Activated T-helper 1 cell treated with anti-CD3 and anti-CD28 coated beads, Interleukin-12 subunit alpha, Interleukin-12 subunit beta, Interleukin-2, Interleukin-4 antibody, amounts not matched to agents 30 ng/mL and 10 ng/mL and 1 ng/mL, durations not matched to agents 14 hours and 24 hours and 36 hours (primary cell): ENCODE measurements at regions not wholly inside any gene's neighbourhood (a gene's known extent, or its start where the extent isn't known, plus 50 kb on each side); places are given as distances from the start of the nearest gene placed in this dataset.
"Not testable (repeated sequence)": the region's sequence is repeated elsewhere in the genome, so short reads cannot be mapped to it uniquely, and the experiment has no call there.

Experiments used
- DNase-seq: peaks from one replicate; pipeline ENCODE4 v3.0.0; 2021; ENCODE audit warnings: low spot score
- H3K27ac Mint-ChIP-seq: one replicate; pipeline ENCODE4 v1.8.0; 2021; ENCODE audit warnings: mild to moderate bottlenecking, mixed read lengths
- H3K27me3 Mint-ChIP-seq: one replicate; pipeline ENCODE4 v1.8.0; 2022; ENCODE audit warnings: mild to moderate bottlenecking, moderate library complexity, mixed read lengths; ENCODE audit not compliant: insufficient read depth
- H3K36me3 Mint-ChIP-seq: one replicate; pipeline ENCODE4 v1.8.0; 2021; ENCODE audit warnings: low read depth, mixed read lengths
- H3K4me1 Mint-ChIP-seq: one replicate; pipeline ENCODE4 v1.8.0; 2021; ENCODE audit warnings: low read depth, mixed read lengths
- H3K4me3 Mint-ChIP-seq: one replicate; pipeline ENCODE4 v1.8.0; 2021; ENCODE audit warnings: mild to moderate bottlenecking, moderate library complexity, mixed read lengths
- H3K9me3 Mint-ChIP-seq: one replicate; pipeline ENCODE4 v1.8.0; 2021; ENCODE audit warnings: mixed read lengths
- intact Hi-C: fragments of 100-400 bp; cut with micrococcal nuclease; formaldehyde crosslinking; loops from one replicate; pipeline ENCODE4 v1.15.1; 2024

DNA sequence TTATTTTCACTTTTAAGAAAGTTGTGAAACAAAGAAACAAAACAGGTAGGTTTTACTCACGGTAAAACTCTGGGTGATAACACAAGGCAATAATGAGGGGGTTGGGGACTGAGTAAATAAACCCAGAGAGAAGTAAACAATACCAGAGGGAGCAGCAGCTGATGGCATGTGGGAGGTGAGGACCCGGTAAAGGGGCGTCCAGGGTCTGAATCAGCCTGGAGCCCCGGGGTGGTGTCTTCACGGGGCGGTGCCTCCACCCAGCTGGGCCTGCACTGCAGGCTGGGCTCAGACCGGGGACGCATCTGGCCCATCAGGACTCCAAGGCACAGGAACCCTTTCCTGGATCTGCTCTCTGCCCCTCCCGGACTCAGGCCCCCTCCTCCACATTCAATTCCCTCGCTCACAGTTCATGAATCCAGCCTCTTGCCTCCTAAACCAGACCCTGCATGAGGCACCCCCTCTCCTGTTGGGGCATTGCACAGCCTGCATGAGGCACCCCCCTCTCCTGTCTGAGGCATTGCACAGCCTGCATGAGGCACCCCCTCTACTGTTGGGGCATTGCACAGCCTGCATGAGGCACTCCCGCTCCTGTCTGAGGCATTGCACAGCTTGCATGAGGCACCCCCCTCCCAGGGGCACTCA lies 73.9 kb upstream of the MFGE8 start:
- DNase-seq = no peak
- Mint-ChIP-seq H3K27me3 (peaks cover 6% of the 10 kb centered on the region), H3K4me1 (no peaks in the 10 kb centered on the region), H3K27ac (no peak overlapping the region), H3K9me3 (no peaks in the 10 kb centered on the region), H3K4me3 (no peak overlapping the region), H3K36me3 (no peaks in the 10 kb centered on the region)
- intact Hi-C loops = no loop called here

DNA sequence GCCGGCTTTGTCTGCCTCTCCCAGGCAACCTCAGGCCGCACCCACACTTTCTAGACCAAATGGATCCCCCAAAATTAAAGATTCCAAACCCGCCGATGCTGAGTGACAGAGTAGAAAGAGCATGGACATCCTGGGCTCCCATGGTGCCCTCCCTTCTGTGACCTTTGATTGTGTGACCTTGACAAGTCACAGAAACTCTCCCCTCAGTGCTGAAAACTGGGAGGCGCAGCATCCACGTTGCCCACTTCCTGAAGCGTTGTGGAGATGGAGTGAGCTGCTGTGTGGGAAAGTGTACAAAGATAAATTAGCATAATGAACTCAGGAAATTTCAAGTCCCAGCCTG lies 74.4 kb upstream of the MFGE8 start:
- H3K36me3 Mint-ChIP-seq = no peaks in the 10 kb centered on the region
- no peak overlapping the region for H3K27ac Mint-ChIP-seq
- intact Hi-C loops = no loop called here
- DNase-seq = no peak
- no peak overlapping the region for H3K4me3 Mint-ChIP-seq
- no peaks in the 10 kb centered on the region for H3K9me3 Mint-ChIP-seq
- H3K27me3 Mint-ChIP-seq = peaks cover 8% of the 10 kb centered on the region
- no peaks in the 10 kb centered on the region for H3K4me1 Mint-ChIP-seq

DNA sequence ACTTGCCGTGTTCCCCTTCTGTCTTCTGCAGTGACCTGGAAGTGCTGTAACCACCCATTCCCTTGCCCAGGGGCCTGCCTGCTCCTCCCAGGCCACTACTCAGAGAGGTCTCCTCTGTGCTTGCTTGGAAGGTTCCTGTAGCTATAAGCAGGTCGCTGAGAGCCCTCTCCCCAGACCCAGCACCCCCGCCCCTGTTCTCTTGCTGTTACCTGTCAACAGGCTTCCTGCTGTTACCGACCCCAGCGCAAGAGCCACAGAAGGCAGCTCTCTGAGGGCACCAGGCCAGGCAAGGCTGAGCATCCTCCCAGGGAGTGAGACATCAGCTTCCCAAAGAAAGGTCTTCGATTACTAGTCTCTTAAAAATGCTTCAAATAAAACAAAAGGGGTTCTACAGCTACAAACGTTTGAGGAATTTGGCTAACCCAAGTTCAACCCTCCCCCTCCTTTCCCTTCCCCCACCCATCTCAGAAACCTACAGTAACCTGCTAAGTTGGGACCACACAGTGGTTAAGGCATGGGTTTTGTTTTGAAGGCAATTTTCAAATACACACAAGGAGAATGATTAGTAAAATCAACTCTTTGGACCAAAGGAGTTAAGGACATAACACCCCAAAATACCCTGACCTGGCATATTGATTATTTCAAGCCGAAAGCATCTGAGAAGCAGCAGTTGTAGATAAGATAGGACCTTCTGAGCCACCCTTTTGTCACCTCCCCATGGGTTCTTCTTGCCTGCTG lies 74.9 kb upstream of the MFGE8 start:
- Mint-ChIP-seq H3K27me3 (peaks cover 11% of the 10 kb centered on the region), H3K4me1 (no peaks in the 10 kb centered on the region), H3K4me3 (no peak overlapping the region), H3K9me3 (no peaks in the 10 kb centered on the region), H3K36me3 (no peaks in the 10 kb centered on the region), H3K27ac (no peak overlapping the region)
- DNase-seq = no peak
- intact Hi-C loops = no loop called here

DNA sequence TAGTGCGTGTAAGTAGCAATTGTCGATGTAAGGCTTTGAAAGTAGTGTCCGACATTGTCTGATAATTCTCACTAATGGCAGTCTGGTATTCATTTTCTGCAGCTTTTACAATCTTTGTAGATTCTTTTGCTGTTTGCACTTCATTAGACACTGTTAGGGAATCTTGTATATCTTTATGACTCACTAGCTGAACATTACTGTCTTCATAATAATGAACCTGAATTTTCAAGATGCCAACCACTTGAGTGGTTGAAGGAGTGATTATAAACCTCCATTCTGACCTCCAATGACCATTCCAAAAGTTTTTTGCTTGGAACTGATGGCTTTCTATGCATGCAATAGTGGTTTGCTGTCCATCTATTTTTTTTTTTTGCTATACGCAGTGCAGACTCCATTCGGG lies 76.4 kb upstream of the MFGE8 start:
- Mint-ChIP-seq H3K27me3 (peaks cover 11% of the 10 kb centered on the region), H3K36me3 (no peaks in the 10 kb centered on the region), H3K4me3 (no peak overlapping the region), H3K4me1 (no peaks in the 10 kb centered on the region), H3K9me3 (no peaks in the 10 kb centered on the region), H3K27ac (no peak overlapping the region)
- intact Hi-C loops = no loop called here
- DNase-seq = no peak

DNA sequence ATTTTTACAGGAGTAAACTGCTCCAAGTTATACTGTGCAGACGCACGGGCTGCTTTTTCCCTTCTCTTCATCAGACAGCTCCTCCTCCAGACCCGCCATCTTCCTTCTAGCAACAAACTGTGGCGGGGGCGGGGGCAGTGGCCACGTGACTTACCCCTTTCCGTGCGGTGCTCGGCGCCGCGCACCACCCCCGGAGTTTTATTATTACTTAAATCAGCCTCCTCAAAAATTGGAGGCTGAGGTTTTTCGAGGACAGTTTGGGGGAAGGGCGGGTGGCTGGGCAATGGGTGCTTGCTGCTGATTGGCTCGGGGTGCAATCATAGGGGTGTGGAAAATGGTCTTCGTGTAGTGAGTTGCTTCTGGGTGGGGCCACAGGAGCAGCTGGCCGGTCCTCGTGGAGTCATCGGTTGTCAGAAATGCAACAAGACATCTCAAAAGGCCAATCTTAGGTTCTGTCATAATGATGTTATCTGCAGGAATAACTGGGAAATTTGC lies 77.1 kb upstream of the MFGE8 start:
- Mint-ChIP-seq H3K27me3 (peaks cover 11% of the 10 kb centered on the region), H3K4me1 (no peaks in the 10 kb centered on the region), H3K36me3 (no peaks in the 10 kb centered on the region), H3K9me3 (no peaks in the 10 kb centered on the region), H3K4me3 (no peak overlapping the region), H3K27ac (no peak overlapping the region)
- intact Hi-C loops = no loop called here
- no peak for DNase-seq

DNA sequence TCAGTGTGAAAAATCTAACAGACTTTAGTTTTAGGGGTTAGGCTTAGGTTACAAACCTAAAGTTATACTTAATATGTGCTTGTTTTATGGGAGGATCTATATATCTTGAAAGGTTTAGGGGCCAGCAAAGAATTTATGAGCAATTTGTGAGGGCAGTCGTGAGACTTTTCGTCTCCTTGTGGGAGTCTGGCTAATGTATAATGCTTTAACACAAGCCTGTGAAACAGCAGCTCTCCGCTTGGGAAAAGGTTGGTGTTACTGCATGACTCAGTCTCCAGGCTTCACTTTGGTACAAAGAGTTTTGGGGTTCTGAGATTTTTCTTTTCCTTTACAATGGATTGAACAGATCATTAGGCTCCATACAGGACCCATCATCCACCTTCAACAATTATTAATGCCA lies 79.0 kb upstream of the MFGE8 start:
- no peak overlapping the region for H3K4me3 Mint-ChIP-seq
- intact Hi-C loops = no loop called here

DNA sequence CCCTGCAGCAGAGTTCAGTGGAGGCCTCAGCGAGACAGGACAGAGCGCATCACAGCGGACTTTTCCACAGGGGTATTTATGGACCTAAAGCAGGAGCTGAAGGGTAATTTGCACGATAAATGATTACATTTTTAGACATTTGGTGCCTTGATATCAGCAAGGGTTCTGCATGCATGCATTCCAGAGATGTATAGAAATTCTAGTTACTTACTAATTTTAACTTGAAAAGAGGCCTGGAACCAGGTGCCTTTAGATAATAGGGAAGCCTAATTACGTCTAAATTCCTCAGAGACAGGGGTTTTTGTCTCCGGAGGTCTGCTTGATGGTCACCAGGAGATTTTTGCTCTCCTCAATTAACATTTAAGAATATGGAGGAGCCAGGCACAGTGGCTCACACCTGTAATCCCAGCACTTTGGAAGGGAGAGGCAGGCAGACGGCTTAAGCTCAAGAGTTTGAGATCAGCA lies 79.8 kb upstream of the MFGE8 start:
- Mint-ChIP-seq H3K36me3 (no peaks in the 10 kb centered on the region), H3K9me3 (no peaks in the 10 kb centered on the region)

More for the DNA sequence above, 79.0 kb upstream of the MFGE8 start:
- no peak for DNase-seq
- Mint-ChIP-seq H3K27me3 (peaks cover 11% of the 10 kb centered on the region), H3K27ac (no peak overlapping the region), H3K9me3 (no peaks in the 10 kb centered on the region), H3K4me1 (no peaks in the 10 kb centered on the region), H3K36me3 (no peaks in the 10 kb centered on the region)

DNA sequence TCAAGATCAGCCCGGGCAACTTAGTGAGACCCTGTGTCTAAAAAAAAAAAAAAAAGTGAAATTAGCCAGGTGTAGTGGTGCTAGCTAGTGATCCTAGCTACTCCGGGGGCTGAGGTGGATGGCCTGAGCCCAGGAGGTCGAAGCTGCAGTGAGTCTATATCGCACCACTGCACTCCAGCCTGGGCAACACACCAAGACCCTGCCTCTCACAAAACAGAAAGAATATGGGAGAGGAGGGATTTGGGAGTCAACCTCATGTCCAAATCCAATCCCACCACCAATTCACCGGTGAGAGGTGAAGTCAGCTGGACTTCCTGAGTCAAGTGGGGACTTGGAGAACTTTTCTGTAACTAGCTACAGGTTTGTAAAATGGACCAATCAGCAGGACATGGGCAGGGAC lies 80.5 kb upstream of the MFGE8 start:
- no peaks in the 10 kb centered on the region for H3K4me1 Mint-ChIP-seq
- DNase-seq = no peak
- no peak overlapping the region for H3K4me3 Mint-ChIP-seq
- no peaks in the 10 kb centered on the region for H3K36me3 Mint-ChIP-seq
- H3K27me3 Mint-ChIP-seq = peaks cover 11% of the 10 kb centered on the region
- H3K27ac Mint-ChIP-seq = no peak overlapping the region
- no peaks in the 10 kb centered on the region for H3K9me3 Mint-ChIP-seq
- intact Hi-C loops = no loop called here

More for the DNA sequence above, 79.8 kb upstream of the MFGE8 start:
- Mint-ChIP-seq H3K27ac (no peak overlapping the region), H3K4me1 (no peaks in the 10 kb centered on the region), H3K27me3 (peaks cover 14% of the 10 kb centered on the region), H3K4me3 (no peak overlapping the region)
- intact Hi-C loops = no loop called here
- DNase-seq = no peak

DNA sequence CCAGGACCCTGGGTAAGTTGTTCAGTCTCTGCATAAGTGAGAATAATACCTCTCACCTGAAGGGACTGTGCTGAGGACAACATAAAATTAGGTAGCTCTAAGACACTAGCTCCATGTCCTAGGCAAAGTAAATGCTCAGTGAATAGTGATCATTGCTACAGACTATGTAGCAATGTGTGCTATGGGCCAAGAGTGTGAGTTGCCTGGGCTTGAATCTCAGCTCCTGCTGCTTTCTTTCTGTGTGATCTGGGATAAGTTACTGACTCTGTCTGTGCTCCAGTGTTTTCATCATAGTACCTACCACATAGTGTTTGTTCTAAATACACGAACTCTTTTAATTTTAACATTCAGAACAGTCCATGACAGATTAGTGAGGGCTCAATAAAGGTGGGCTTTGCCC lies 81.1 kb upstream of the MFGE8 start:
- Mint-ChIP-seq H3K4me1 (no peaks in the 10 kb centered on the region), H3K4me3 (no peak overlapping the region), H3K27ac (no peak overlapping the region), H3K9me3 (no peaks in the 10 kb centered on the region), H3K36me3 (no peaks in the 10 kb centered on the region), H3K27me3 (peaks cover 11% of the 10 kb centered on the region)
- no peak for DNase-seq
- intact Hi-C loops = no loop called here

DNA sequence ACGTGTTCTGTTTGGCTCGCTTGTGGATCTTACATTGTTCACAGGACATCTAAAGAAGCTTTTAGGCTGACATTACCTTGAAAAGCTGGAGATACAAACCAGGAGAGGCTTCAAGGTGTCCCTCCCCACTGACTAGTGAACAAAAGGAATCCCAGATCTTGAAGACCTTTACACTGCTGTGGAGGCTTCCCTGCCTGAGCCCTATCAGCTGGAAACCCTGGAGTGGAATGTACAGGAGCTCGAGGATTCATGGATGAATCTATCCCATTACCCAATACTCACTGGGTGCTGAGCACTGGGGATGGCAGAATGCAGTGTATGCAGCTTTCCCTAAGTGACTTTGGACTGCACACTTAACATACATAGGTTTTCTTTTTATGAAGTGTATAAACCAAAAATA lies 82.3 kb upstream of the MFGE8 start:
- no peak for DNase-seq
- no peaks in the 10 kb centered on the region for H3K9me3 Mint-ChIP-seq
- no peak overlapping the region for H3K27ac Mint-ChIP-seq
- H3K36me3 Mint-ChIP-seq = no peaks in the 10 kb centered on the region
- peaks cover 11% of the 10 kb centered on the region for H3K27me3 Mint-ChIP-seq
- intact Hi-C loops = no loop called here
- no peaks in the 10 kb centered on the region for H3K4me1 Mint-ChIP-seq
- no peak overlapping the region for H3K4me3 Mint-ChIP-seq

DNA sequence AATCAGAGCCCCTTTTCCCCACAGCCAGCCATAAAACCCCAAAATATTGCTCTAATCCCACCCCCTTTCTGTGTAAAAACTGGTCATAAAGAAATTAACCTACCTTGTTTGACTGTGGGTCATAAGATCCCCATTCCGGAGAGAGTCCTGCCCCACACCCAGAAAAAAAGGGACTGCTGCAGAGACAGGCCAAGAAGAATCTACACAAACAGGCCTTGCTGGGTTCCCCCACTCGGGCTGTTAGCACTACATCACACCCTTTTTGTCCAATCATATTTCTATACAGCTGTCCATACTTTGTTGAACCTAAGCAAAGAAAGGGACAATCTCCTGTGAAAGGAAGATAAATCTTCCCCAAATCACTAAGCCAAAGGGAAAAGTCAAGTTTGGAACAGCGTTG lies 84.4 kb upstream of the MFGE8 start:
- intact Hi-C loops = no loop called here
- Mint-ChIP-seq H3K4me1 (no peaks in the 10 kb centered on the region), H3K36me3 (no peaks in the 10 kb centered on the region), H3K4me3 (no peak overlapping the region), H3K9me3 (no peaks in the 10 kb centered on the region), H3K27ac (no peak overlapping the region), H3K27me3 (peaks cover 6% of the 10 kb centered on the region)
- DNase-seq = no peak

DNA sequence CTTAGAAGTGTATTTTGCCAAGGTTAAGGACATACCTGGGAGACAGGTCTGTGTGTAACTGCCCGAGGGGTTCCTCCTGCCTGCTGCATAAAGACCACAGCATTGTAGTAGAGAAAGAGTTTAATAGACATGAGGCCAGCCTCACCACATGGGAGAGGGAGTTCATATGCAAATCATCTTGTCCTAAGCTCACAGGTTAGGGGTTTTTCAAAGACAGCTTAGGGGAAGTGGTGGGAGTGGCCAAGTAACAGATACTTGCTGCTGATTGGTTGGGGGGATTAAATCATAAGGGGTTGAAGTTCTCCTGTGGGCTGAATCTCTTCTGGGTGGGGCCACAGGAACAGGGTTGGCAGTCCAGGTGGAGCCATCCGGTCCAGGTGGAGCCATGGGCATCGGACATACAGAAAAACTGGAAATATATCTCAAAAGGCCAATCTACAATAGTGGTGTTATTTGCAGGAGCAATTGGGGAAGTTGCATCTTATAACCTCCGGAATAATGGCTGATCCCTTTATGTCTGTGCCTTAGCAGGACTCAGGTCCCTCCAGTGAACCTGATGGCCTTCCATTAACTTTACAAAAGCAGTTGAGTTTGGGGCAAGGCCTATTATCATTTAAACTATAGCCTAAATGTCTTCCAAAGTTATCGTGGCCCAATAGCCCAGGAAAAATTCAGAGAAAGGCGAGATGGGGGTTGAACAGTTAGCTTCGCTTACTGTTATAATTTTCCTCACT lies 86.0 kb upstream of the MFGE8 start:
- no peaks in the 10 kb centered on the region for H3K4me1 Mint-ChIP-seq
- no peak overlapping the region for H3K4me3 Mint-ChIP-seq
- H3K27ac Mint-ChIP-seq = no peak overlapping the region
- intact Hi-C loops = no loop called here
- no peaks in the 10 kb centered on the region for H3K9me3 Mint-ChIP-seq
- no peak for DNase-seq
- H3K36me3 Mint-ChIP-seq = no peaks in the 10 kb centered on the region
- H3K27me3 Mint-ChIP-seq = peaks cover 3% of the 10 kb centered on the region

DNA sequence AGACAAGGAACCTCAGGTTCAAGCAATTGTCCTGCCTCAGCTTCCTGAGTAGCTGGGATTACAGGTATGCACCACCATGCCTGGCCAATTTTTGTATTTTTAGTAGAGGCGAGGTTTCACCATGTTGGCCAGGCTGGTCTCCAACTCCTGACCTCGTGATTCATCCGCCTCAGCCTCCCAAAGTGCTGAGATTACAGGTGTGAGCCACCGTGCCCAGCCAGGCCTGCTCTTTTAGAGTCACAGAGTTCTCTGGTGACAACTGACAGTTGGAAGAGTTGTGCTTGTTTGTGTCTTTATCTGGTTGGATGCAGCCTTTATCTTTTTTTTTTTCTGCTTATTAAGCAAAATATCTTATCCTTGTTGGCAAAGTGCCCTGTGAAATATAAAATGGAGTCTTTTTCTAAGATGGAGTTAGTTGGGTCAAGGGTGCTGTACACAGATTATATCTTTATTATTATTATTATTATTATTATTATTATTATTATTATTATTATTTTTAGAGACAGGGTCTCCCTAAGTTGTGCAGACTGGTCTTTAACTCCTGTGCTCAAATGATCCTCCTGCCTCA lies 86.5 kb upstream of the ABHD2 start:
- H3K4me3 Mint-ChIP-seq, H3K27me3 Mint-ChIP-seq, H3K36me3 Mint-ChIP-seq, H3K9me3 Mint-ChIP-seq, intact Hi-C loops, DNase-seq, H3K4me1 Mint-ChIP-seq, H3K27ac Mint-ChIP-seq: not testable (repeated sequence)
